ENCODE measurements at regions not wholly inside any gene's neighbourhood (a gene's known extent, or its start where the extent isn't known, plus 50 kb on each side); places are given as distances from the start of the nearest gene placed in this dataset.

GRCh38 chr18:47412924-47413323 is 161.5 kb upstream of the SKOR2 start:
- CTCF ChIA-PET: no interaction called here
- Histone ChIP-seq H3K36me3 (replicated peaks in 1 of 2; ENCODE audit: control insufficient read depth in 1 of 2, insufficient read depth in 2 of 2, low read length in 1 of 2) (no peaks in the 10 kb centered on the region), H3K79me2 (ENCODE audit: insufficient read depth) (no peaks in the 10 kb centered on the region), H4K20me1 (ENCODE audit: insufficient read depth) (no peaks in the 10 kb centered on the region), H3K4me1 (ENCODE audit: control insufficient read depth in 1 of 2, insufficient read depth in 2 of 2, low read depth in 1 of 2, low read length in 1 of 2) (no peaks in the 10 kb centered on the region), H3K27me3 (ENCODE audit: insufficient read depth) (no peaks in the 10 kb centered on the region), H3K27ac (ENCODE audit: low read depth in 2 of 2, low read length in 1 of 2) (no peak overlapping the region), H3F3A (replicated peaks; ENCODE audit: insufficient read depth) (no peaks in the 10 kb centered on the region), H3K9ac (no peak overlapping the region), H3K4me3 (ENCODE audit: low read depth in 2 of 2, low read length in 1 of 2) (no peak overlapping the region), H2AFZ (ENCODE audit: low read depth) (no peak overlapping the region), H3K9me2 (no peaks in the 10 kb centered on the region), H3K9me3 (no peaks in the 10 kb centered on the region), H3K4me2 (no peak overlapping the region)
- no peak for DNase-seq
- TF ChIP-seq EP300 (IDR thresholded peaks at IDR 0.05; ENCODE audit: borderline replicate concordance in 1 of 2, low read depth in 1 of 2, low read length in 1 of 2): no peak
- TF ChIP-seq FOSL2 (IDR thresholded peaks at IDR 0.05; ENCODE audit: borderline replicate concordance, low read depth): no peak
- no peak for TF ChIP-seq RXRA (IDR thresholded peaks at IDR 0.05; ENCODE audit: borderline replicate concordance, low read depth)
- no peak for TF ChIP-seq NRF1 (IDR thresholded peaks at IDR 0.05; ENCODE audit: low read depth, low read length)
- TF ChIP-seq GABPA (IDR thresholded peaks at IDR 0.05; ENCODE audit: low read depth): no peak
- no peak for TF ChIP-seq TCF12 (IDR thresholded peaks at IDR 0.05)
- 16% methylated on average over 1 of the region's 1 CpG for WGBS (ENCODE audit: low lambda C conversion rate)
- POLR2A ChIA-PET: no interaction called here

DNA sequence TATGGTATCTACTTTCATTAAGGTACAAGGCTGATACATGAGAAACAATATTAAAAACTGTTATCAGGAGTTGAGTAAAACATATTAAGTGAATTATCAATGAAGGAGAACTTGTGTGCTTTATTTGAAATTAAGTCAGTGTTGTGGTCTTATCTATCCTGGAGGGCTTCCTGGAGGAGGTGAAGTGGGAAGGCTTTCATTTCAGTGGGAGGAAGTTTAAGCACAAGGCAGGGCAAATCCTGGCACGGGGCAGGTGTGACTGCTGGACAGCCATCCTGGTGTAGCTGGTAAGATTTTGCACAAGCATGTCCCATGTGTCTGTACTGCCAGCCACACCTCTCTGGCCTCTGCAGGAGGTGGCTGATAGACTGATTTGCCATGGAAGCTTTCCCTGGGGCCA is 159.7 kb upstream of the SKOR2 start:
- no peaks in the 10 kb centered on the region for H3K4me1 ChIP-seq (ENCODE audit: control insufficient read depth in 1 of 2, insufficient read depth in 2 of 2, low read depth in 1 of 2, low read length in 1 of 2)
- no CpG with 5 or more reads among the region's 1 CpG for WGBS (ENCODE audit: low lambda C conversion rate)

More for the DNA sequence above, 159.7 kb upstream of the SKOR2 start:
- Histone ChIP-seq H3K36me3 (replicated peaks in 1 of 2; ENCODE audit: control insufficient read depth in 1 of 2, insufficient read depth in 2 of 2, low read length in 1 of 2) (no peaks in the 10 kb centered on the region), H3K27me3 (ENCODE audit: insufficient read depth) (no peaks in the 10 kb centered on the region), H4K20me1 (ENCODE audit: insufficient read depth) (no peaks in the 10 kb centered on the region), H3K9me2 (no peaks in the 10 kb centered on the region), H3K79me2 (ENCODE audit: insufficient read depth) (no peaks in the 10 kb centered on the region), H3K9me3 (no peaks in the 10 kb centered on the region), H3K4me2 (no peak overlapping the region), H3K9ac (no peak overlapping the region), H3K4me3 (ENCODE audit: low read depth in 2 of 2, low read length in 1 of 2) (no peak overlapping the region), H2AFZ (ENCODE audit: low read depth) (no peak overlapping the region), H3K27ac (ENCODE audit: low read depth in 2 of 2, low read length in 1 of 2) (no peak overlapping the region), H3F3A (replicated peaks; ENCODE audit: insufficient read depth) (no peaks in the 10 kb centered on the region)
- TF ChIP-seq JUND (IDR thresholded peaks at IDR 0.05): no peak
- TF ChIP-seq NFIC (IDR thresholded peaks at IDR 0.05; ENCODE audit: borderline replicate concordance): no peak
- no peak for TF ChIP-seq FOXJ3 (CRISPR knock-in tag; IDR thresholded peaks at IDR 0.05)
- TF ChIP-seq TEAD4 (IDR thresholded peaks at IDR 0.05; ENCODE audit: borderline replicate concordance, insufficient read depth): no peak
- TF ChIP-seq SIN3A (IDR thresholded peaks at IDR 0.05; ENCODE audit: borderline replicate concordance, low read depth, low read length): no peak
- TF ChIP-seq FOXM1 (IDR thresholded peaks at IDR 0.05; ENCODE audit: low read depth): no peak
- no peak for TF ChIP-seq NRF1 (IDR thresholded peaks at IDR 0.05; ENCODE audit: low read depth, low read length)
- no peak for TF ChIP-seq FOSL2 (IDR thresholded peaks at IDR 0.05; ENCODE audit: borderline replicate concordance, low read depth)
- TF ChIP-seq IRF3 (IDR thresholded peaks at IDR 0.05; ENCODE audit: low read depth, low read length): no peak
- TF ChIP-seq ELF1 (IDR thresholded peaks at IDR 0.05): no peak
- no peak for TF ChIP-seq USF1 (IDR thresholded peaks at IDR 0.05; ENCODE audit: borderline replicate concordance, low read depth)
- TF ChIP-seq SMC3 (IDR thresholded peaks at IDR 0.05; ENCODE audit: low read depth, low read length): no peak
- ChIA-PET POLR2A (no interaction called here), CTCF (no interaction called here)
- no peak for DNase-seq

Data from SK-N-SH (cell line).